Muscle of back (tissue), 3 donors: ENCODE measurements at regions not wholly inside any gene's neighbourhood (a gene's known extent, or its start where the extent isn't known, plus 50 kb on each side); places are given as distances from the start of the nearest gene placed in this dataset.

Source experiments
- DNase-seq, 3 donors: peaks; one replicate each; pipeline versions ENCODE4 v3.0.0 to v3.0.0-alpha.2; 2013

DNA sequence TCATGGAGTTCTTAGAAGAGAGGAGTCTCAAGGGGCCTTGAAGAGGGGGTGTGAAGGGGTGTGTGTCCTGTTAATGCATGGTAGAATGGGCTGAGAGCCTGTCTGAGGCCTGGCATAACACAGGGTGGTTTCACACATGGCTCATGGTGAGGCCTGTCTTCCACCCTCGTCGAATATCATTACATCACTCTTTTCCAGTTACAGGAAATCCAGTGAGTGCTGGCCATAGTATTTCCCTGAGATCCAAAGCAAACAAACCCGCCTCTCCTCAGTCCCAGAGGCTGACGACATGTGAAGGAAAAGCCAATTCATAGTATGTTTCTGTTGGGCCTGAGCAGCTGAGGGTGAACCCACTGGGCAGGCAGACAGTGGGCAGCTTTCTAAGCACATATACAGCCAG lies 159.4 kb upstream of the NR3C1 start:
- DNase-seq: peak in 2 of 3 donors; percentile 43 to 62

- no peak for DNase-seq
Observed at GRCh38 chr5:143561219-143561618, 157.7 kb upstream of the NR3C1 start.

DNA sequence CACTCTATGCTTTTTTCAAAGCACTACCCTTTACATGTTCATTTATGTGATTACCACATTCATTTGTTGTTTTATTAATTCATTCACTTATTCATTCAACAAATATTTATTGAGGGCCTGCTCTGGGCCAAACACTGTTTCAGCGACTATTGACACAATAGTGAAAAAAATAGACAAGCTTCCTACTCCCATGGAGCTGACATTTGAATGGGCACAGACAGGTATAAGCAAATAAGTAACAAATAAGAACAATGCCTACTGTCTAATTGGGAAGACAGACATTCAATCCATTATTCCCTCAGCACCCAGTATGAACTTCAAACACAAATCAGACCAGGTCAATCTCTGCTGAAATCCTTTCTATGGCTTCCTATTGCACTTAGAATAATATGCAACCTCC lies 156.9 kb upstream of the NR3C1 start:
- no peak for DNase-seq

DNA sequence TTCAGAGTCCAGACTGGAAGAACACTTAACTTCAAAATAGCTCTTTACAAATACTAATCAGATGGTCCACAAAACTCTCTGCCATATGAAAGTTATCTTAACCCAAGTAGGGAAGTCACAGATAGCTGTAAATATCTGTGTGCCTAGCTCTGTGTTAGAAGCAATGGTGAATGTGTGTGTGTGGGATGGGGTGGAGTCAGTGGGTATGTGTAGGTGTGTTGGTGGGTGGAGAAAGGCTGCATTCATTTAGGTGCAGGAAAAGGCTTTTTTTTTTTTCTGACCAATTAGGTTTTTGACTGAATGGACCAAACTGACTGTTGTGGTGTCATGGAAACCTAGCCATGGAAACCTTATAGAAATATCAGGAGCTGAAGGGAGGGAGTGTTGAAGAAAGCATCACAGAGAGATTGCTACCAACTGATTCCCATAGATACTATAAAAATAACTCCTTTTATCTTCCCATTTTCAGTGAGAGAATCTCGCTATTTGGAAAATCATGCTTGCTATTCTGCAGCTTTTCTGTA lies 156.2 kb upstream of the NR3C1 start:
- peak in 1 of 3 donors; percentile 55 for DNase-seq

- no peak for DNase-seq
Observed at GRCh38 chr5:143558048-143558447, 154.6 kb upstream of the NR3C1 start.

DNA sequence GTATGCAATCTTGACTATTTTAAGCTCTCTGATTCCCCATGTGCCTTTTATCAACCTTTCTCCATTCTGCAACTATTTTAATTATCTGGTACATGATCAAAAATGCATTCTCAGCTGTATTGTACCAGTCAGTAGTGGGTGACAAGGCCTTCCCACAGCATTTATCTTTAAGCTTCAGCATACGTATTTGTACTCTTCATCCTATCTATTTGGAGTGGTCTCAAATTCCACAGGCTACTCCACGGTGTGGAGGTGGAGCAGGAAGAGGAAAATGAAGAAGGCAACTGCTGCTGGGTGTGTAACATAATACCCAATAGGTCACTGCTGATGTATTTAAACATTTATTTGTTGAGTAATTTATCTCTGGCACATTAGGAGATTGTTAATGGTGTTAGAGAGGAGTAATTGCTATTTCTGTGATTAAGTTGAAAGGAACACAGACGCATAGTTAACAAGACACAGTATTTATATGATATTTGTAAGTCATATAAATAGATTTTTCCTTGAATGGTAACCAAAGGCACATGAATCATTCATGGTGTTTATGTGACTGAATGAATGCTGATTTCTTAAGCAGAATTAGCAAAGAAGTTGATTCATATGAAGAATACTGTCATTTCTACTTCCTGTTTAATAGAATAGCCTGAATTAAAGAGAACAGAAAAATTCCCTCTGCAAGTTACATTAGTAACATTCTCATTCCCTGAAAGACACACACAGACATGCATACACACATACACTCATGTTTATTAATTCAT lies 153.8 kb upstream of the NR3C1 start:
- DNase-seq: peak in 1 of 3 donors; percentile 56

DNA sequence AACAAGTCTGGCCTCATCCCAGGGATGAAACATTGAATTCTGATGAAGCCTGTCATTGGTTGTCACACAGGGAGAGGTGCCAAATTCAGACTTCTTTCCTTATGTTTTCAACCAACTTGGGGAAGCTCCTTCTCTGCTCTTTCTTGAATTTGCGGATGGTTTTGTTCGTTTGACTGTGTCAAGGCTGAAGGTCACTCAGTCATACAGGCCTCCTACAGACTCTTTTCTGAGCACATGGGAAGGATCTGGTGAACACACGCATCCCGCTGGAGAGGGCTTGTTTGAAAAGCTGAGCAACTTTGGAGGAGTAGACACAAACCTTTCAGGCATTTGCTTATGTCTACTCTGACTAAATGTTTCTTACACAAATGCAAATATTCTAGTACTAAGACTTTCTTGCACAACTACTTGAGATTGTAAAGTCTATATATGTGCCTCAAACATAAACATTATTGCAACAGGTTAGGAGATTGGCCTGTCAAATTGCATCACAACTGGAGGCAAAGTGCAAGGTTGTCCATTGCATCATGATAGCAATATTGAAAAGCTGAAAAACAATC lies 151.5 kb upstream of the NR3C1 start:
- DNase-seq: no peak

- peak in 1 of 3 donors; percentile 93 for DNase-seq
Observed at GRCh38 chr5:143554187-143554717, 150.8 kb upstream of the NR3C1 start.

GRCh38 chr5:143552680-143553079 lies 149.2 kb upstream of the NR3C1 start:
- DNase-seq: no peak

GRCh38 chr5:143551820-143552251 lies 148.3 kb upstream of the NR3C1 start:
- DNase-seq: peak in 2 of 3 donors; percentile 62 to 78

GRCh38 chr5:143550986-143551630 lies 147.6 kb upstream of the NR3C1 start:
- no peak for DNase-seq

GRCh38 chr5:143547342-143547741 lies 143.9 kb upstream of the NR3C1 start:
- no peak for DNase-seq

- DNase-seq: no peak
Observed at GRCh38 chr5:143546394-143546793, 142.9 kb upstream of the NR3C1 start.

GRCh38 chr5:143544606-143545005 lies 141.1 kb upstream of the NR3C1 start:
- no peak for DNase-seq

GRCh38 chr5:143543358-143544255 lies 140.1 kb upstream of the NR3C1 start:
- DNase-seq: no peak

DNA sequence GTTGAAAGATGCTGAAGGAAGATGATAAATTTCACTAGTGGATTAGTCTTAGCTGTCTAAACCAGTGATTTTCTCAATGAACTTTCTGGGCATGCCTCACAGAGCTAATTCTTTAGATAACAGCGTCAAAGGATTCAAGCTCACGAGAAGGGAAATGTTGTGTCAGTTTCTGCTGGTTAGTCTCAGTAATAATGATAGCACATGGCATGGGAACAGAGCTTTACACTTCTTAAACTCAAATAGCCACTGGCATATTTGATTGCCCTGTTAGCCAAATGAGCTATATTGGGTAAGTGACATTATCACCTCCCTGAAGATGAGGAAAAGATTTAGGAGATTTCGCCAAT lies 139.3 kb upstream of the NR3C1 start:
- no peak for DNase-seq

GRCh38 chr5:143541943-143542797 lies 138.7 kb upstream of the NR3C1 start:
- no peak for DNase-seq

GRCh38 chr5:143539742-143540141 lies 136.3 kb upstream of the NR3C1 start:
- no peak for DNase-seq

GRCh38 chr5:143537056-143537455 lies 133.6 kb upstream of the NR3C1 start:
- DNase-seq: no peak

DNA sequence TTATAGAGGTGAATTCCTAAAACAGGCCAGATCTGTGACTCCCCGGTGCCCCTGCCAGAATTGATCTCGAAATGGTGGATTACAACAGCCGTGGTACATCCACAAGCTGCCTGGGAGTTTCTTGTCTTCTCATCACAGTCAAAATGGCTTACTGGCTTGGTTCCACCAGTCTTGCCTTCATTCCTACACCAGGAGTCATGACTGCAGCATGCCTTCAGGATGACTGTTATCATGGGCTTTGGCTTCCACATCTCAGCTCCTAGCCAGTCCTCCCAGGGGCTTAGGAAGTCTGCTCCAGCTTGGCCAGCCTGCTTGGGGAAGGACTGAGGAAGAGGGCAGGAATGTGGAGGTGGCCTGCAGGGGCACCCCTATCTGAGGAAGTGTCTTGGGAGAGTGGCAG lies 132.9 kb upstream of the NR3C1 start:
- DNase-seq: peak in 1 of 3 donors; percentile 97

DNA sequence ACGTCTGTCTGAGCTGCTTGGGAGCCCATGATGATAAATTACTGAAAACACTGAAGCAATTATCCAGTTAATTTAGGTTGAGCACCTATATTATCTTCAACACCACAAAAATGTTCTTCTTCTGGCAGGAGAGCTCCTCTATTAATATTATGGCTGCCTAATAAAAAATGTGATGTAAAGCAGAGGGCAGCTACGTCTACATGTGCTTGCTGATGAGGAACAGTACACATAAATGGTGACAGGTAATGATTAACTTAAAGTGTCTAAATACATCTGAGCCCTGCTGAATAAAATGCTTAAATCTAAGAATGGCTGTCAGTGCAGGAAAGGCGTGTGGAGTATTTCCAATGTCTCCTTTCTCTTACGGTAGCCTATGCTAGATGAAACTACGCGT lies 131.3 kb upstream of the NR3C1 start:
- no peak for DNase-seq
